ENCODE measurements at regions not wholly inside any gene's neighbourhood (a gene's known extent, or its start where the extent isn't known, plus 50 kb on each side); places are given as distances from the start of the nearest gene placed in this dataset.

DNA sequence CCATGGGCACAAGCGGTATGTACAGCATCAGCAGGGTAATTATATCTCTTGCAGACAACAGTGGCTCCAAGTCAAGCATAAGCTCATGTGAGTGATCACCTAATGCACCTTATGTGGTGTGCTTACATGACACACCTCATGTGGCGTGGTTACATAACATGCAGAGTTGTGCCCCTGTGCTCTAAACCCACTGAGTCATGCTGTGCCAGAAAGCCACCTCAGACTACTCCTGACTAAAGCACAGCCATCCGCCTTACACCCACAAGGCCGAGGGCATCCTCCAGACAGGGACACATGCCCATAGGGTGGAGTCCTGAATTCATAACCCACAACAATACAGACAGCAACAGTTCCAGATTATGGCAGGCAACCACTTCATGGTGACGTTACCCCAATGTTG is 163.7 kb upstream of the SLC30A5 start:
- no peak for DNase-seq (ENCODE audit: low read depth in 2 of 2)

DNA sequence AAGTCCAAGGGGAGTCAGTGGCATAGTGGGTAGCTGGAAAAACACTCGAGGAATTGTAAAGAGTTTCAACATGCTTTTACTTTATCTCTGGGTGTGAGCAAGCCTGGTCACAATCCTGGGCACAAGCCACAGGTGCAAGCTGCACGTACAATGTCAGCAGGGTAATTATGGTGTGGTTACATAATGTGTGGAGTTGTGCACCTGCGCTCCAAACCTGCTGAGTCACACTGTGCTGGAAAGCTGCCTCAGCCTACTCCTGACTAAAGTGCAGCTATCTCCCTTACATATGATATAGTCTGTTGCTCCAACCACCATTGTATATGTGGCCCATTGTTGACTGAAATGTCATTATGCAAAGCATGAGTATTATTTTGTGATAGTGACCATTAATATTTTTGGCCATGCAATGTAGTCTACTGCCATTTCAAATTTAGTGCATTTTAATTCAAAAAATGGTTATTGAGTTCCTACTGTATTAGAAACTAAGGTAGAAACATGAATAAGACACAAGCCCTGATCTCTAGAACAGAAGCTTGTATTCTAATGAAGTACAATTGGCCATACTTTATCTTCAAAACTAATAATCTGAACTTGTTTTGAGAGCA is 160.9 kb upstream of the SLC30A5 start:
- no peak for DNase-seq (ENCODE audit: low read depth in 2 of 2)

DNA sequence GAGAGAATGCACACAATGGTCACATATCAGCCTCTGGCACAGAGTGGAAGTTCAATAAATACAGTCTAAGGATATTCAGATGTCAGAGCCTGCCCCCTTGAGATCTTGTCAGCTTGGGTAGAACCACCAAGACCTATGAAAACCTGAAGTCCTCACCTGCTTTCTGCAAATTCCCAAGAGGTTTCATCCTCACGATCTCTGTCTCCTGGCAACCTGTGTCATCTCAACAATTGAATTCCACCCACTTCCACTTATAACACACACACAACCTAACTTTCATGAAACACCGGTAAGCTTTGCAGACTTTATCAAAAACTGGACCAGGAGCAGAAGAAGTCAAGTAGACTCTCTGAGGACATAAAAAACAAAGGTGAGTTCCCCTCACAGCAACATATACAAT is 151.6 kb upstream of the SLC30A5 start:
- no peak for DNase-seq (ENCODE audit: low read depth in 2 of 2)

DNA sequence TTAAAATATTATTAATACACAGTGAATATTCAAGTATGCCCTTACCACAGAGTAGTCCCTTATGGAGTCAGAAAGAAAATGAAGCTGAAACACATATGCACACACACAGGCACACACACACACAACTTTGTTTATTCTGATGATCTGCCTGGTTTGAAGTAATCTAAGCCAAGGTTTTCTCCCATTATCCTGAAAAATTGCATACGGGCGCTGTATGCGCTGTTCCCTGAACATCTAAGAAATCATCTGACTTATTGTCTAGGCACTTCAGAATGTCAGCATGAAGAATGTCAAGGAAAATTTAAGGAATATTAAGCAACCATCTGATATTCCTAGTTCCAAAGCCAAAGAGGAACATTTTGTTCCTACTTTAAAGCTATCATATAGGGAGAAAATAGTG is 147.1 kb upstream of the SLC30A5 start:
- DNase-seq (ENCODE audit: low read depth in 2 of 2): no peak

DNA sequence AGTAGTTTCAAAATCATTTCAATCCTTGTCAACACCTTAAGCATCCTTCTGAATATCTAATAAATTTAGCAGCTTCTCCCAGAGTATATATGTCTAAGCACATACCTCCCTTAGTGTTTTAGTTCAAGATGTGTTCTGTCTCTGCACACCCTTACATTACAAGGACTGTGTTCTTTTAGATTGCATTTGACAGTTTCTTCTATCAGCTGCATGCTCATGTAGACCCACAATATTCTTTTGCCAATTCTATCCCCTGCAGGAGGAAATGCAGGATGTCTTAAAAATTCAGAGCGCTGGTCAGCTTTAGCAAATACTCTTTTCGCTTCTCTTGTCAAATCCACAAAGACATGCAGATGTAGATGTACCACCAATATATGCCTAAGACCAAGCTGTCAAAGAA is 145.8 kb upstream of the SLC30A5 start:
- DNase-seq (ENCODE audit: low read depth in 2 of 2): no peak

DNA sequence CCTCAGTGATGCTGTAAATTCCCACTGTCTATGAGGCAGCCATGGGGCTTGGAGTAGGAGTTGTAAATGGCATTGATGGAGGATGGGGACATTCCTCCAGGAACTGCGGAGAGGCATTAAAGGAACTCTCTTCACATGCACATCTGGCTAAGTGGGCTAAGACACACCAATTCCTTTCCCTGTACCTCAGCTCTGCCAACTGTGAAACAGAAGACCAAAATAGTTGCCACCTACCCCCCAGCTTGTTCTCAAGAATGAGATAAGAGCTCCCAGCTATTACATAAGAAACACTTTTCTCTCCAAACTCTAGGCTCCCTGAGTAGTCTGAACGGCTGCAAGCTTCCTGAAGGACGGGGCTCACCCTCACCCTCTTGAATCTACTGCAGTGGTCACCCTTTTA is 144.6 kb upstream of the SLC30A5 start:
- DNase-seq (ENCODE audit: low read depth in 2 of 2): no peak

DNA sequence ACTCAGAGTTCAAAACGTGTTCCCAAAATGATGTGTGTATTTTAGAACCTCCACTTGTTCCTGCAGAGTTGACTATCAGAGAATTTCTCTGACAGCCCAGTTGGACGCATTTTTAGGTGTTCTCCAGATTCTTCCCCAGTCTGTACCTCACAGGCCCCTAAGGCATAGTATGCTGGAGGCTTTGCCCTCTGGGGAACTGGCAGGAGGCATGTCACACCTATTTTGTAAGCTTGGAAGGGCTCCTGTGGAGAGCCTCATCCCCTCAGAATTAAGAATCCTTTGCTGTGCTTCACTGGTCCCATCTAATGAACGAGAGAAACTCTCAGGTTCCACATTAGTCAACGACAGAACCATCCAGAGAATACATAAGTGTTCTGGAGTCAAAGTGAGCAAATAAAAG is 144.1 kb upstream of the SLC30A5 start:
- DNase-seq (ENCODE audit: low read depth in 2 of 2): no peak

DNA sequence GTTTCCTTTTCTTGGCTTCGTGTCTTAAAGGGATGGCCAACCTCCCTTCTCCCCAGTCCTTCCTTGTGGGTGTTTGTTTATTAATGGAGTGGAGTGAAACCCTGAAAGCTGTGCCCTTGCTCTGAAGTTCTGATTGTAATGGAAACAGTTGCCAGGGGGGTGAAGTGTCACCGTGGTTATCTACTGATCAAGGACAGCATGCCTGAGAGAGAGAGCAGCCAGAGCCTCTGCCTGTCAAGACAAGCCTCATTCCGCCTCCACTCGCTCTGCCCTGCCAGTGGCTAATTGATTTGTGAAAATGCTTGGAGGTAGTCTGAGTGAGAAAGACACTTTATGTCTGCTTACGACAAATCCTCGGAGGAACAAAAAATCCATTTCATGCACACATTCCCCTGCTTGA is 143.7 kb upstream of the SLC30A5 start:
- no peak for DNase-seq (ENCODE audit: low read depth in 2 of 2)

DNA sequence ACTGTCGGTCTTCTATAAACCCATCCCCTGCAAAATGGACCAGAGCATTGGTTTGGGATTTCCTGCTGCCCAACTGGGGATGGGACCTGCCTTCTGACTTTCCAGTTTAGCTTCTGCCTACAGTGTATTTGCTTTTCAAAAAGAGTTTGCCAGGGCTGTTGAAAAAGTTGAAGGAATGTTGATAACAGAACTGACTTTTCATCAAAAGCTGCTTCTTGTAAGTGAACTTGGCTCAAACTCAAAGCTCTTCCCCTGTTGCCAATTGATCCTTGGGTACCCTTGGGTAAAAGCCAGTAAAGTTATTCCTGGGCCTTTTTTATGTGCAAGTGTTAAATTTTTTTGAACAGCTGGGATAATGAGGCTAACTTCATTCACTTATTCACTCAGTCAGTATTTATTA is 142.9 kb upstream of the SLC30A5 start:
- DNase-seq (ENCODE audit: low read depth in 2 of 2): no peak

DNA sequence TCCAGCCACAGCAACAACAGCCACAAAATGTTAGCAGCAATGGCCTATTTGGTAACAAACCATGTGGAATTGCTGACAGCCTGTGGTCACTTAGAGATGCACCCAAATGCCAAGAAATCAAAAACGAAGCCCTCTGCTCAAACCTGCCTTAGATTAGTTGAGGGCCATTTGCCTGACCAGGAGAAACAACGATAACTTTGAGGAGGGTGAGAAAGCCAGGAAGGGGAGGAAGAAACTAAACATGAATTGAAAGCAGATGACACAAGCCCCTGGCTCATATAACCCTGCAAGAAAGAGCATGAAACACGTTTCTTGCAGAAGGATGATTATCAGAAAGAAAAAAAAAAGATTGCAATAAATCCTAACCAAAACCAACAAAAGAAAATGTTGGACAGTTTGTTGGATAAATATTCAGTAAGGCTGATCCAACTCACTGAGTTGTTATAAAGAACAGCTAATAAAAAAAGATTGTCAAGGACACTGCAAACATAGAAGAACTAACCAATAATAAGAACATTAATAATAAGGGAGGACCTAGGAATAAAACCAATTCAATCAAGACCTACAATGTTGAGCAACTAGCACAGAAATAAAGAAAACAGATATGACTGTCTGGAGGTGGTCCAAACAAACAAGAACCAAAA is 140.5 kb upstream of the SLC30A5 start:
- DNase-seq (ENCODE audit: low read depth in 2 of 2): no peak

DNA sequence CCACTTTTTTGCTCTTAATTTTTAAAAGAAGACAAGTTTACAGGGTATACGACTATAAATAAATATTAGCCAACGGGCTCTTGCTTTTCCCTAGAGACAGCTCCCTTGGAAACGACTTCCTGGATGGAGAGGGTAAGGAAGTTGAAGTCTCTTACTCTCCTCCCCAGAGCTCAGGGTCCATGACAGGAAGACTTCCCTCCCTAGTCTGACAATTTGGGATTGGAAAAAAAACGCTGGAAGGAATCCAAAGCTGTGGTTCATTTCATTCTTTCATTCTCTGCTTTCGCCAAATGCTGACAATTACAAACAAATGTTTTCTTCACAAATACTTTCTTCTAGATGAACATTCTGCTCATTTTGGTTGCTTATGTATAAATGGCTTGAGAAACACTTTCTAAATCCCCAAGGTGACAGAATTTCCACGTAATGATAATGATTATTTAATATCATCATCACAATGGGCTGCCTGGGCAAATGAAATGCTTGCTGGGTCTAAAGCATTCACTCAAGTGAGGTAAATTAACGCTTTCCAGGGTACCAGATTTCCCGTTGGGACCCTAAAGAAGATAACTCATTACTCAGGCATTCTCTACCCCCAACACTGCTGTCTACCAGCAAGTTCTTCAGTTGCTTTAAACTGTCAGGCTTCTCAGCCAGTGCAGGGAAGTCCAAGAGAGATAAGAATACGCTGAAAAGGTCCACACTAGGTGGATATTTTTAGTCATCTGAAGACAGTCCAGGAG is 139.8 kb upstream of the SLC30A5 start:
- DNase-seq (ENCODE audit: low read depth in 2 of 2): no peak

DNA sequence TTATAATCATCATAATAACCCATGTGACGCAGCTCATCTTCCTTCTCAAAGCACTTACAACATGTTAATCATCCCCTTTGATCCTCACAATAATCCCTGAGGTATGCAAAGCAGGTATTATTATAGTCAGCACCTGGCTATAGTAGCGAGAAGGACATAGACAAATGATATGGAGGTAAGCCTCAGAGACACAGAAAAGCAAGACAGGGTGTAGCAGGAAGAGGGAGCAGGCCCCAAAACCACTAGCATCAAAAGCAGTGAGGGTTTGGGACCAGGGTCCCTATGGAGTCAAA is 139.2 kb upstream of the SLC30A5 start:
- DNase-seq (ENCODE audit: low read depth in 2 of 2): no peak

DNA sequence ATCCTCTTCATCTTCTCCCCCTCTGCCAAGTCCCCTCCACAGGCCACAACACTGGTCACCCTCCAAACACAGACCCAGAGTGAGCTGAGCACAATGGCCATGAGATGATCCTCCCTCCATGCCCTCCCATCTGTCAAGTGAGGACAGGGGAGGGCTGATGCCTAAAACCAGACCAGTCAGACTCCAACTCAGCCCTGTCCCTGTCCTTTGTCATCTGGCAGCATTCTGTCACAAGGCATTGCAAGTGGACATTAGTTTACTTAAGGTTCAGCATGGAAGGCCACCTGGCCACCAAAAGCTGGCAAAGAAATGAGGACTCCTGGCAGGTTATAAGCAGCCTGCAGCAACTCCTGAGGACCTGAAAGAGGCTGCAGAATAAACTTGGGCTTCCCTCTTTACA is 136.2 kb upstream of the SLC30A5 start:
- no peak for DNase-seq (ENCODE audit: low read depth in 2 of 2)

DNA sequence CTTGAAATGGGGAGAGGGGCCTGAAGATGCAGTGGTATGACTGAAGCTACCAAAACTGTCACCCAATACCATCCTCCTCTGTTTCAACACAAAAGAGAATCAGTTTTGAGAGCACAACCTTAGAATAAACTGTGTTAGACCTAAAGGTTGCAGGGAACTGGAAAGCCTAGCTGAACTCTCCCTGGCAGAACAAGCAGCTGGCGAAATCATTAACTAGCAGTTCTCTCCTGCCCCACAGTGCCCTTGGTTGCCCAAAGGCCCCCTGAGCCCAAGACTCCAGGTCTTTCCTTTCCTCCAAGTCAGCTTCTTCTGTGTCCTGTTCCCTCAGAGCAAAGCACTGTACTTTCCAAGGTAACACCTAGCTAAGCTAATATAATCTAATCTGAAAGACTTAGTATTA is 135.4 kb upstream of the SLC30A5 start:
- no peak for DNase-seq (ENCODE audit: low read depth in 2 of 2)

DNA sequence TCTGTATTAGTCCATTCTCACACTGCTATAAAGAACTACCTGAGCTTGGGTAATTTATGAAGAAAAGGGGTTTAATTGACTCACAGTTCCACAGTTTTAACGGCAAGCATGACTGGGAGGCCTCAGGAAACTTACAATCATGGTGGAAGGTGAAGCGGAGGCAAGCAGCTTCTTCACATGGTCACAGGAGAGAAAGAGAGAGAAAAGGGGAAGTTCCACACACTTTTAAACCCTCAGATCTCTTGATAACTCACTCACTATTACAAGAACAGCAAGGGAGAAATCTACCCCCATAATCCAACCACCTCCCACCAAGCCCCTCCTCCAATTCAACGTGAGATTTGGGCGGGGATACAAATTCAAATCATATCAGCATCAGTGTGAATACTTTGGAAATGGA is 133.4 kb upstream of the SLC30A5 start:
- DNase-seq (ENCODE audit: low read depth in 2 of 2): no peak

DNA sequence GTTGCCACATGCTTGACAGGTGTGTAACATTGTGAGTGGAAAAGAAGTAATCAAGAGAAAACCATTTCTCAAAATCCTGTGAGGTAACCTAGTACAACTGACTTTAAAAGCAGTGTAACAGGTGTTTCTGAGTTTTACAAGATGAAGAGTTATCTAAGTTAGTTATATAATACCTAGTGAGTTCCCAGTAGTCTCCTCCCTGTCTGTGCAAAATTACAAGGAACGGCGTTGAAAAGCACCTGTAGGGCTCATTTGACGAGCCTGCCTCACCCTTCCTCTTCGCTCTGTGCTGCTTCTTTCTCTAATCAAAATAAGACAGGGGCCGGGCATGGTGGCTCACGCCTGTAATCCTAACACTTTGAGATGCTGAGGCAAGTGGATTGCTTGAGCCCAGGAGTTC is 132.9 kb upstream of the SLC30A5 start:
- no peak for DNase-seq (ENCODE audit: low read depth in 2 of 2)

DNA sequence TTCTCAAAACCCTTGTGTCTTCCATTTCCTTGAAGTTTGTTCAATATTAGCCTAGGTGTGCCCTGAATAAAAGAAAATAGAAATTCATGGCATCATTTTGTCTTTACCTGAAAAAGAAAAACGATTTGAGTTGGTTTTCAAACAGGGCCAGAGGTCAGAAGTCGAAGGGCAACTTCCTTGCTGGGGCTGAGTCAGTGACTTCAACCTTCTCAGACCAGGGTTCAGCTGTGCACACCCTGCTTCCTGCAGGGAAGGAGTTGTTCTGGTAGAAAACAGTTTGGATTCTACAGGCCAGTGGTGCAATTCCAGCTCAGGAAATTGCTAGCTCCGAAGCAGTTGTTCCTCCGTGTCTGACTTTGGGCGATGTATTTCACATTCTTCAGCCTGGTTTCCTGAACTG is 132.1 kb upstream of the SLC30A5 start:
- DNase-seq (ENCODE audit: low read depth in 2 of 2): no peak

DNA sequence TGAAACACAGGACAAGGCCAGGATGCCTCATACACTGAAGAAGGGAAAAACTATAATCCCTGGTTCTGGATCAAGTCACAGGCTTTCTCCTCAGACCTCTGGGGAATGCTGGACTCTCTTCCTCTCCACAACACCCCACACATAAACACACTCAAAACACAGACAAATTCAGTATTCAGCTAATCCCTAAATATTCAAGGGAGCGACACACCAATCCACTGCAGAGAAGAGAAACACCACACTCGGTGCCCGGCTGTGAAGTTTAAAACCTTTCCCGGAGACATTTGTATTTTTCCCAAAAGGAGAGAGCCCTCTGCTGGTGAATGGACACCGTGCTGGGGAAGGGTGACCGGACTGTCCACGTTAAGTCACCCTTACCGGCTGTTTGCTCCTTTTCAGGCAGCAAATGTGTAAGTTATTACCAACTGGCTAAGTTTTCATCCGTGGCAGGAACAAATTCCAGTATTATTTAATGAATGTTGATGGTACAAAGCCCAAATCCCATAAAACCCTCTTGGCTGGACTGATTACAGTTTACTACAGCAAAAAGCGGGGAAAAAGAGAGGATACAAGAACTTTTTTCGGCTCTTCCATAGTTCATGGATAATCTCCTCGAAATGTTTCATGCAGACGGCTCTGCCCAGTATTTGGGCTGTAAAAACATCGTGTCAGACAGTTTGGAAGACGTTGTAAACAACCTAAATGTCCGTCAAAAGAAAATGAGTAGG is 130.9 kb upstream of the SLC30A5 start:
- no peak for DNase-seq (ENCODE audit: low read depth in 2 of 2)

DNA sequence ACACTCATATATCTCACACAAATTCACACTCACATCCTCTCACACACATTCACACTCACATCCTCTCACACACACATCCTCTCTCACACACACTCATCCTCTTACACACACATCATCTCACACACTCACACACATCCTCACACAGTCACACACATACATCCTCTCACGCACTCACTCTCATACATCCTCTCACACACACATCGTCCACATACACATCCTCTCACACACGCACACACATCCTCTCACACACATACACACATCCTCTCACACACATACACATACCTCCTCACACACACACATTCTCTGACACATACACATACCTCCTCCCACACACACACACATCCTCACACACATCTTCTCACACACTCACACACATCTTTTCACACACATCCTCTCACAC is 129.1 kb upstream of the SLC30A5 start:
- no peak for DNase-seq (ENCODE audit: low read depth in 2 of 2)

DNA sequence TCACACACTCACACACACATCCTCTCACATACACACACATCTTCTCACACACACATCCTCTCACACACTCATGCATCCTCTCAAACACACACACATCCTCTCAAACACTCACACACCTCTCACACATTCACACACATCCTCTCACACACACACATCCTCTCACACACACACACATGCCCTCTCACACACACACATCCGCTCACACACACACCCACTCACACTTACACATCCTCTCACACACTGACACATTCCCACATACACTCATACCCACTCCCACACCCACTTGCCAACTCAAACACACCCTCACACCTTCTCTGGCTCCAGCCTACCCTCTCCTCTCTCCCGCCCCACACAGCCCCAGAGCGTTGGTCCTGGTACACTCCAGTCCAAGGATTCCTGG is 127.9 kb upstream of the SLC30A5 start:
- DNase-seq (ENCODE audit: low read depth in 2 of 2): no peak

DNA sequence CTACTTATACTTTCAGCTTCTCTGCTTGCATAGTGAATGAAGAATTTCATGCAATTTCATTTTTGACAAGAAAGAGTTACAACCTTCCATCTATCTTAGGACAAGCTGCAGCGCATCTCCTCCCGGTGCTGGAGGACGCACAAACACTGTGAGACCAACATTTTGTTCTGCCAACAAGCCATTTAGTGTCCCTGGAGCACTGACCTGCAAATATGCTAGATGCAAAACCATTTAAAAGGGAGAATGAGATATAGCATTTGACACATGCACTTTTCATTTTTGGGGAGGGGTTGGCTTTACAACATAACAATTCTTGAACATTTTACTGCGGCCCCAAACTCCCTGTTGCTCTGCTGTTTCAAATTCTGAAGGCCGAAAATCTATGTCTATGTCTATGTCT is 127.2 kb upstream of the SLC30A5 start:
- no peak for DNase-seq (ENCODE audit: low read depth in 2 of 2)

DNA sequence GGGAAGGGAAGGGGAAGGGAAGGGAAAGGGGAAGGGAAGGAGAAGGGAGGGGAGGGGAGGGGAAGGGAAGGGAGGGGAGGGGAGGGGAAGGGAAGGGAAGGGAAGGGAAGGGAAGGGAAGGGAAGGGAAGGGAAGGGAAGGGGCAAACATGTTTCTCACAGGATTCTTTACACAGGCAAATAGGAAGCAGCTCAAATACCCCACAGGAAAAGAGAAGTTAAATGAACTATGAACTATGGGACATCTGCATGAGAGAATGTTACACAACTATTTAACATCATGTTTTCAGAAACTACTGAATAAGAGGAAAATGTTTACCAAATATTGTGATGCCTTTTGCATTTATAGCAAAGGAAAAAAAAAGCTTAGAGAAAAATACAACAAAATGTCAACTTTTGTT is 125.4 kb upstream of the SLC30A5 start:
- DNase-seq (ENCODE audit: low read depth in 2 of 2): no peak

DNA sequence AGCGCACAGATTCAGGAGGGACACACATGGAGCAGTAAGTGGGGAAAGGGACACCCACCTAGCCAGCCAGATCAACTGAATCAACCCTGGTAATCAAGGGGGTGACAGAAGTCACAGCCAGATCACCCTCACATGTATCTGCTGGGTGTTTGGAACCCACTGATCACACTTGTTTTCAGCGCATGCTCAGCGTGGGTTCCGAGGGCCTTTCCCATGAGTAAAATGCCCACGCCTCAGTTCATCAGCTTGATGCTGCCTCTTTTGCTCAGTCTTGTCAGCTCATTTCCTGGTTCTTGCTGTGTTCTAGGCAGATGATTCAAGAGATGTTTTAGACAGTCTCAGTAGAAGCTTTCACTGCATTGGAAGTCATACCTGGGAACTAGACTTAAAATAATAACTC is 123.2 kb upstream of the SLC30A5 start:
- no peak for DNase-seq (ENCODE audit: low read depth in 2 of 2)

Measured in stimulated activated CD8-positive, alpha-beta memory T cell treated with anti-CD3 and anti-CD28 coated beads, Interleukin-7, amount 100 ng/mL, for 1 hour (primary cell).